GM21381 (cell line): ENCODE measurements at regions not wholly inside any gene's neighbourhood (a gene's known extent, or its start where the extent isn't known, plus 50 kb on each side); places are given as distances from the start of the nearest gene placed in this dataset.
"Not testable (repeated sequence)": the region's sequence is repeated elsewhere in the genome, so short reads cannot be mapped to it uniquely, and the experiment has no call there.

Experiments
- ATAC-seq: cut with Tn5 transposase; IDR thresholded peaks from one replicate; pipeline ENCODE4 v1.9.1; 2021; ENCODE audit warnings: mild to moderate bottlenecking, moderate library complexity; ENCODE audit not compliant: unreplicated experiment

- no peak for ATAC-seq
These were observed 189.5 kb downstream of the UNC5CL start for GRCh38 chr6:40849546-40849945.

GRCh38 chr6:40848868-40849514, 190.0 kb downstream of the UNC5CL start:
- ATAC-seq = no peak

- no peak for ATAC-seq
These were observed 191.0 kb downstream of the UNC5CL start for GRCh38 chr6:40848038-40848437.

DNA sequence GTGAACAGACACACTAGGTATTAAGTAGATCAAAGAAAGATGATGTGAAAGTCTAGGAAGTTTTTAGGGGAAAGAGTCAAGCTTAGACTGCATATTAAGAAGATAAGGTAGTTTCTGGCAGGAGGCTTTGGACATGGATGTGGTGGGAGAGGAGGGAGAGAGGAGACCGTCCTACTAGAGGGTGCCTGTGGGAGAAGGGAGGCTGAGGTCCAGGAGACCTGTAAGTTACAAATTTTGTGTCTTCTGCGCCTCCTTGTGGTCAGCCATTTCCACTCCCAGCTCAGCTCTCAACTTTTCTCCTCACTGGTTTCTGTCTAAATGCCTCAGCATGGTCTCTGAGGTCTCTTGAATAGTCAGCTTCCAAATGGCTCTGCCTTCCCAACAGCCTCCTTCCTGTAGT, 193.5 kb downstream of the UNC5CL start:
- no peak for ATAC-seq

- ATAC-seq = no peak
These were observed 194.8 kb downstream of the UNC5CL start for GRCh38 chr6:40844246-40844645.

GRCh38 chr6:40841721-40842120, 197.3 kb downstream of the UNC5CL start:
- no peak for ATAC-seq

GRCh38 chr6:40832691-40833090, 206.3 kb downstream of the UNC5CL start:
- no peak for ATAC-seq

- no peak for ATAC-seq
These were observed 207.6 kb downstream of the UNC5CL start for GRCh38 chr6:40831381-40831780.

DNA sequence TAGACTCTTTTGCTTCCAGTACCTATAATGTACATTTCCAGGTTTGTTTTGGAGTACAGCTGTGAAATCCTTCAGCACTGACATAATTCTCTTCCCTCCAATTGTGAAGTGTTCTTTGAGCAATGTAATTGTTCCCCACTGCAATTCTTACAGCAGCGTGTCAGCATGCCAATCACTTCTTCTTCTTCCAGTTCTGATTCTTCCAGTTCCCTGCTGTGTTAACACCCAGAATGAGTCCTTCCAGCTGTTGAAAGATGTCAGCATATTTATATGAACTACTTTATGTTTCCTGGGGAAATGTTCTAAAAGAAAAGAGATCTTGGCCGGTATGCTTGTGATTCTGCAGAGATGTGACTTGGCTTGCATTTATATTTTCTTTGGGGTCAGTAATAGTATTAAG, 213.9 kb downstream of the UNC5CL start:
- ATAC-seq = no peak

- not testable (repeated sequence) for ATAC-seq
These were observed 214.8 kb downstream of the UNC5CL start for GRCh38 chr6:40823917-40824891.

DNA sequence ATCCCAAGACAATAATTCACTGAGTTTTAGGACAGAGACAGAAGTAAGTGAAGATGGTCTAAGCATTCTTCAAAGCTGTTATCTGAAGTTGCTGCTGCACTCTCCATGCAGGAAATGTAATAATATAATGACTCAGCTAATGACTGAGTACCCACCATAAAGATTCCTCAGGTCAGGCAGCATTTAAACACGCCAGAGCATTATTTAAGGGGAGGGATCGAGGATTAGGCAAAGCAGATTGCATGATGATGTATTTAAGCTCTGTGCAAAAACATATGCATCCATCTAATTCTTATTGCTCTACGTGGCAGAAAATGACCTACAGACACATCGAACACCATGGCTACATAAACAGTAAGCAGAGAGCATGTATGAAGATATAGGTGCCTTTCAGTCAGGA, 216.4 kb downstream of the UNC5CL start:
- no peak for ATAC-seq

DNA sequence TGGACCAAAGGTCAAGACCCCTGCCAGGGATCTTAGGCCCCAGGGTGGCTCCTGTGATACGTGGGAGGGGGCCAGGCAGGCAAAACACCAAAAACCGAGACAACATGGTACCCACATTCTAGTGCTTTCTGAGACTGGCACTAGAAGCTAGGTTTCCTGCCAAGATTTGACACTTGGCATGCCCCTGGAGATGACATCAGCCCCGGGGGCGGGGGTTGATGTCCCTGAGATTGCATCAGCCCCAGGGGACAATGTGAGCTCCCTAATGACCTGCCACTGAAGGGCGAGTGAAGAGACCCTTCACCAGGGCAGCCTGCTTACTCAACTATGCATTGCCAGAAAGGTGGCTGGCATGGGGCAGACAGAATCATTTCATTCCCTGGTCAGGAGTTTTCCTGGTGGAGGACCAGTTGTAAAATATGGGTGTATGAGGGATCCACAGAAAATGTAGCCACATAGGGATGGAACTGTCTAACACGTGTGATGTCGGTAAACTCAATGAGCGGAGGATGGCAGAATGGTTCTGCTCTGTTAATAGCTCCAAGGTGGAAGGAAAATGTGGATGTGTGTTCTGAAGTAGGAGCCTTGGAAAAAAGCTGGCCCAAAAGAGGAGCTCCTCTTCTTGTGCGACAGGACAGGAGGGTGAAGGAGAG, 219.7 kb downstream of the UNC5CL start:
- no peak for ATAC-seq

DNA sequence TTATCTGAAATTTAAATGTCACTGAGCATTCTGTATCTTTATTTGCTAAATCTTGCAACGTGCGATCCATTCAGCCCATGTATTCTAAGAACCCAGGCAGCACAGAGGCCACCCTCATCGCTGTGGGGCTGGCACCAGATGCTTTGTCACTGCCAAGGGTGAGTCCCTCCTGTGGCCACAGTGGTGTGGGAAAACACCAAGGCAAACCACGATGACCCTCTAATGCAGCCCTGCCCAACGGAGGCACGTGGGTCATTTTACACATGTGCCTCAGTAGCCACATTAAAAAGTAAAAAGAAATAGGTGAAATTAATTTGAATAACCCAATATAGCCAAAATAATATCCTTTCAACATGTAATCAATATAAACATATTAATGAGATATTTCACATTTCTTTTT, 221.7 kb downstream of the UNC5CL start:
- no peak for ATAC-seq

DNA sequence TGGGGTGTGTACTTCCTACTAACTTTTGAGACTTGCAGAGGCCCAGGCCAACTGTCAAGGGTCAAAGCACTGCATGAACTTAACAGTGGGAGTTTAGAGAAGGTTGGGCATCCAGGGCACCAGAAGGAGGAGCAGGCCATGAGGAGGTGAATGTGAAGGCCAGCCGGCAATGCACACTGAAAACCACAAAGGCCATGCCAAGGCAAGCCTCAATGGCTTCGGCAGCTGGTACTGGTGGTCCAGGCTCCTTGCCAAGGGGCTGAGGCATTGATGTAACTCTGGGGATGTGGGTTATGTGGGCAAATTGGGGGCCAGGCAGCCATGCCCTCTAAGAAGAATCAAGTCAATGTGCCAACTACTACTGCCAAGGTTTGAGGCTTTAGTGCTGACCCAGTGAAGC, 222.4 kb downstream of the UNC5CL start:
- no peak for ATAC-seq

GRCh38 chr6:40815731-40816130, 223.3 kb downstream of the UNC5CL start:
- no peak for ATAC-seq

DNA sequence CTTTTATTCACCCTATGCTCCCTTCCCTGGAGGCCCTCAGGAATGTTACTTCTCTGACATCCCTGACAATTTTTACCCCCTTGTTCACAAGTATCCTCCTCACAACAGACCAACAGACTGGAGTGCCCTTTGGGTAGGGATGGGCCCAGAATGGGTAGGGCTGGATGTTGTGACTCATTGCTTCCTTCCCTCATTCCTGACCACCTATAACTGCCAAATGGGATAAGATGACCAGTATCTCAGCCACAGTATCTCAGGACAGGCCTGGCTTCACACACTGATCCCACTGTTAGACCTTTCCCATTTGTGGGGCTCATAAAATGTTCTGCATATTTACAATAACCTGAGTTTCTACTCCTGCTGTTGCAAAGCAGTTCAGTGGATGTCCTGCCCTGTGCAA, 223.0 kb upstream of the LRFN2 start:
- ATAC-seq = no peak

GRCh38 chr6:40809627-40810026, 222.5 kb upstream of the LRFN2 start:
- ATAC-seq = no peak

GRCh38 chr6:40807484-40807883, 220.3 kb upstream of the LRFN2 start:
- ATAC-seq = no peak

GRCh38 chr6:40806256-40806864, 219.2 kb upstream of the LRFN2 start:
- no peak for ATAC-seq

DNA sequence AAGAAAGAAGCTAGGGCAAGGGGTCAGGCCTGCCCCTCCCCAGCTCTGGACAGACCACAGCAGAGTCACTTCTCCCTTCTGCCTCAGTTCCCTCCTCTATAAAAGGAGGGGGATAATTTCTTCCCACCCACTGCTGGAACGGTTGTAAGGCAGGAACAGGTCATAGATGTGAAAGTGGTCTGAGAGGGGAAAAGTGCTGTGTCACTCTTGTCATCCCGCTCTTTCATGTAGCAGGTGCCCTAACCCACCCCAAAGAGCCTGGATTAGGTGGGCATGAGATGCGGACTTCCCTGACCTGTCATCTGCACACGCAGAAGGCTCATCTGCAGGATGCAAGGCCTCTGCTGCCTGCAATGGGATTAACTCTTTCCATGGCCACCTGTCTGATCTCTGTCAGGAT, 218.2 kb upstream of the LRFN2 start:
- ATAC-seq = no peak

- ATAC-seq = no peak
These were observed 217.7 kb upstream of the LRFN2 start for GRCh38 chr6:40804905-40805304.
